Activated naive CD8-positive, alpha-beta T cell treated with anti-CD3 and anti-CD28 coated beads, Interleukin-2, amount 10 ng/mL, durations not matched to agents 7 days and 5 days (primary cell): ENCODE measurements at regions not wholly inside any gene's neighbourhood (a gene's known extent, or its start where the extent isn't known, plus 50 kb on each side); places are given as distances from the start of the nearest gene placed in this dataset.

Experiments
- ATAC-seq: fragments of 150-1000 bp; cut with Tn5 transposase; one replicate; pipeline ENCODE4 v1.10.0; 2021; ENCODE audit warnings: low read depth, moderate library complexity
- POLR2A ChIA-PET: fragments of 350-600 bp; sonication (Branson Sonifier 250); formaldehyde crosslinking; loops from one replicate; lab custom pipeline; 2021; ENCODE audit warnings: antibody characterized with exemption; lab: Charles Lee
- DNase-seq: peaks from one replicate; pipeline ENCODE4 v3.0.0; 2021
- H3K27ac Mint-ChIP-seq: one replicate; pipeline ENCODE4 v1.8.0; 2022; ENCODE audit warnings: mild to moderate bottlenecking, mixed read lengths
- H3K27me3 Mint-ChIP-seq: one replicate; pipeline ENCODE4 v1.8.0; 2022; ENCODE audit warnings: mild to moderate bottlenecking, moderate library complexity, mixed read lengths
- H3K36me3 Mint-ChIP-seq: one replicate; pipeline ENCODE4 v1.8.0; 2021; ENCODE audit warnings: mild to moderate bottlenecking, mixed read lengths
- H3K4me1 Mint-ChIP-seq: one replicate; pipeline ENCODE4 v1.8.0; 2021; ENCODE audit warnings: mixed read lengths
- H3K4me3 Mint-ChIP-seq: one replicate; pipeline ENCODE4 v1.8.0; 2022; ENCODE audit warnings: mild to moderate bottlenecking, moderate library complexity, mixed read lengths
- H3K9me3 Mint-ChIP-seq: one replicate; pipeline ENCODE4 v1.8.0; 2021; ENCODE audit warnings: mixed read lengths

DNA sequence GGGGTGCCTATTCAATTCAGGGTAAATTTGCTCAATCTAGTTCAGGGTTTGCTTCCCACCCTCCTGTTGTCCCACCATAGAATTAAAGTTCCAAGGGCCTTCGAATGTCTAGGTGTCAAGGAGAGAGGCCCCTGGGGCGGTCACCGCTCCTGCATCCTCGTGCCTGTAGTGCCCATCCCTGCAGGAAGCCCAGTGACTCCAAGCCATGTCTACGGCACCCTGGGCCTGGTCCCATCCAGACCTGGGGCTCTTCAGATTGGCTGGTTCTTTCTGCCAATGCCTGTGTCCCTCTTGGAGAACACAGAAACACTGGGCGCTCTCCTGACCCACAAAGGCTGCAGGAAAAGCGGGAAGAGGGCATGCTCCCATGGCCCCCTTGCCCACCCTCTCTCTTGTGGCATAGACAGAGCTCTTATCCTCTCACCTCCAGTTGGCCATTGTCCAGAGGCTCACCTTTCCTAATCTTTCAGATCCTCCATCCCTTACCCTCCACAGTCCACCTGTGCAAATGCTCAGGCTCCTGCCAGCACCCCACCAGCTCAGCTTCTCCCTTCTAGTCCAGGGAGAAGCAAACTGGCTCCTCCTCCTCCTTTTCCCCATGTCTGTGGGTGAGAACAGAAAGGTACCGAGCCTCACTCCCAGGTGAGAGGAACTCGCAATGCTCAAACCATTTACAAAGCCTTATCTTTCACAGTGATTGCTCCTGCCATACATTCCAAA, 253.0 kb upstream of the IRX2 start:
- DNase-seq (no peak), ATAC-seq (no peak)
- no peak overlapping the region for H3K27ac Mint-ChIP-seq
- no peaks in the 10 kb centered on the region for H3K27me3 Mint-ChIP-seq
- H3K4me1 Mint-ChIP-seq: no peaks in the 10 kb centered on the region
- H3K9me3 Mint-ChIP-seq: peaks cover 3% of the 10 kb centered on the region
- H3K4me3 Mint-ChIP-seq: no peak overlapping the region
- POLR2A ChIA-PET: no interaction called here
- no peaks in the 10 kb centered on the region for H3K36me3 Mint-ChIP-seq

DNA sequence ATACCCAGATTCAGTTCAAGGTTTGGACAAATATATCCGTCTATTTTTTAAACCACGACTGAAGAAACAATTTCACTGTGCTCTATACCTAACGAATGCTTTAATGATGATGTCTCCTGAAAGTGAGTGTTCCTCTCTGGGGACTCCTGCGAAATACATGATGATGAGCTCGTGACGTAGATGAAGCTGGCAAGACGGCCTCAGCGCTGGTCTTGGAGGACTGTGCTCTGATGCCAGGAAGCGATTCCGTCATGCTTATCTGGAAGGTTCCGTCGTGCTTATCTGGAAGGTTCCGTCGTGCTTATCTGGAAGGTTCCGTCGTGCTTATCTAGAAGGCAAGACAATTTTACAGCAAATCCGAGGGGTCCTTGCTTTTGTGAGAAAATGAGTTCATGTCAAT, 250.8 kb upstream of the IRX2 start:
- no peaks in the 10 kb centered on the region for H3K36me3 Mint-ChIP-seq
- no peaks in the 10 kb centered on the region for H3K4me1 Mint-ChIP-seq
- no peak for ATAC-seq
- peaks cover 5% of the 10 kb centered on the region for H3K9me3 Mint-ChIP-seq
- no peaks in the 10 kb centered on the region for H3K27me3 Mint-ChIP-seq
- H3K4me3 Mint-ChIP-seq: no peak overlapping the region
- H3K27ac Mint-ChIP-seq: no peak overlapping the region
- no peak for DNase-seq
- POLR2A ChIA-PET: no interaction called here

DNA sequence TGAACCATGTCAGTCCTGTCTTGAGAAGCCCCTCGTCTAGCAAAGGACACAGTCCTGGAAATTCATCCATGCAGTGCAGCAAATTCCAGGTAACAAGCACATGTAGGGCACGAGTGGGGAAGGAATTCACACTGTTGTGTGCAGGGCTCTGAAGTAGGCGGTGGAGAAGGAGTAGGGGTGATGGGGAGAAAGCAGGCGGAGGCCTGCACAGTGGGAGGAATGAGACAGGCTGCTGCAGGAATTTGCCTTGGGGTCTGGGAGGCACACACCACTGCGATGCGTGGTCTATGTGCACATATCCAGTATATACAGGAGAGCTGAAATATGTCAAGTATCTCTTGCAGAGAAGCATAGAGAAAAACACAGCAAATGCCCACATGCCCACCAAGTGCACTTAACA, 249.2 kb upstream of the IRX2 start:
- H3K9me3 Mint-ChIP-seq: peaks cover 5% of the 10 kb centered on the region
- H3K36me3 Mint-ChIP-seq: no peaks in the 10 kb centered on the region
- H3K27me3 Mint-ChIP-seq: no peaks in the 10 kb centered on the region
- no peak for DNase-seq
- POLR2A ChIA-PET: no interaction called here
- H3K4me3 Mint-ChIP-seq: no peak overlapping the region
- ATAC-seq: no peak
- no peak overlapping the region for H3K27ac Mint-ChIP-seq
- H3K4me1 Mint-ChIP-seq: no peaks in the 10 kb centered on the region

DNA sequence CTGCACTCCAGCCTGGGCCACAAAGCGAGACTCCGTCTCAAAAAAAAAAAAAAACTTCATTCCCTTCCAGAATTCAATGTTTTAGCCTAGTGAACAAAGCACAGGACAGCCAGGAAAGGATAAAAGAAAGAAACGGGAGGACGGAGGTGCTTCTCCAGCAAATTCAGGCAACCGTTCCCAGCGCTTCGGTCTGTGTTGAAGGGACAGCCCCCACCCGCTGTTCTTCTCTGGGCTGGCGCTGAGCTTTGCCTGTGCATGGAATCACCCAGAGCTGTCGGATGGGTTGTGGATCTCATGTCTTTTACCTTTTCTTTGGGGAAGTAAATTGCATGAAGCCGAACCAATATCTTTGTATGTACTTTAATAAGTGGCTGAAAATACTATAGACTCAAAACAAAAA, 248.4 kb upstream of the IRX2 start:
- Mint-ChIP-seq H3K27me3 (no peaks in the 10 kb centered on the region), H3K9me3 (peaks cover 3% of the 10 kb centered on the region), H3K4me3 (no peak overlapping the region), H3K27ac (no peak overlapping the region), H3K4me1 (no peaks in the 10 kb centered on the region), H3K36me3 (no peaks in the 10 kb centered on the region)
- ATAC-seq (no peak), DNase-seq (no peak)
- POLR2A ChIA-PET: no interaction called here

DNA sequence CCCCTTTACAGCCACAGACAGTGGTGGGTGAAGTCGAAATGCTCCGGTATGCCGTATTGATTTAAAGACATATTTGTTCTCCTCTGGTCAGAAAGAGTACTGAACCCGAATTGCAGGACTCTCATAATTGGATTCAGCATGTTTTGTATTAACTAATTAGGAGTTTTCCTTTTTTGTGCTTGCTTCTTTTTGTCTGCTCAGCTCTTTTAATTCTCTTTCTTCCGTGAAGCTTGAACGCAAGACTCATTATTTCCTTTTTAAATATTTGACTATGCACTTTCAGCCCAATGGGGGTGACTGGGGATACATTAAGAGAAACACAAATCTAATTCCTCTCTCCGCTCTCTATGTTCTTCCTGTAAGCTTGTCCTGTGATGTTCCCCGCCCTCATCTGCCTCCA, 246.6 kb upstream of the IRX2 start:
- H3K4me3 Mint-ChIP-seq: no peak overlapping the region
- POLR2A ChIA-PET: no interaction called here

DNA sequence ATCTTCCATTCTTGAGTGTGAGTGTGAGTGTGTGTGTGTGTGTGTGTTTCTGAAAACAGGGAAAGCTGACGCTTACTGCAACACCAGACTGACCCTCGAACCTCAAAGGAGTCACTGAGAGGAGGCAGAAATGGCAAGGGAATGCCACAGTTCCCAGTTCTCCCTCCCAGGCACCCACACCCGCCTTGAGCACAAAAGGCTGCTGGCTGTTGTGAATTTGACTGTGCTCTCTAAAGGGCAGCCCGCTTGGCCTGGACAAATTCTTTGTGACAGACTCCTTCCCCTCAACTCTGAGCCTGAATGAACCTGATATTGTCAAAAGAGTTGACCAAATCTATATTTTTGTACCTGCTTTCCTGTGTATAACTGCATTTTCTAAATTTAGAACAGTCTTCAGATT, 245.7 kb upstream of the IRX2 start:
- no peak overlapping the region for H3K4me3 Mint-ChIP-seq
- peaks cover 3% of the 10 kb centered on the region for H3K9me3 Mint-ChIP-seq
- DNase-seq (no peak), ATAC-seq (no peak)
- H3K36me3 Mint-ChIP-seq: no peaks in the 10 kb centered on the region
- H3K27ac Mint-ChIP-seq: no peak overlapping the region
- POLR2A ChIA-PET: no interaction called here
- no peaks in the 10 kb centered on the region for H3K4me1 Mint-ChIP-seq
- no peaks in the 10 kb centered on the region for H3K27me3 Mint-ChIP-seq

More for the DNA sequence above, 246.6 kb upstream of the IRX2 start:
- no peaks in the 10 kb centered on the region for H3K4me1 Mint-ChIP-seq
- H3K27me3 Mint-ChIP-seq: no peaks in the 10 kb centered on the region
- peaks cover 3% of the 10 kb centered on the region for H3K9me3 Mint-ChIP-seq
- no peak overlapping the region for H3K27ac Mint-ChIP-seq
- H3K36me3 Mint-ChIP-seq: no peaks in the 10 kb centered on the region
- DNase-seq: no peak
- no peak for ATAC-seq

DNA sequence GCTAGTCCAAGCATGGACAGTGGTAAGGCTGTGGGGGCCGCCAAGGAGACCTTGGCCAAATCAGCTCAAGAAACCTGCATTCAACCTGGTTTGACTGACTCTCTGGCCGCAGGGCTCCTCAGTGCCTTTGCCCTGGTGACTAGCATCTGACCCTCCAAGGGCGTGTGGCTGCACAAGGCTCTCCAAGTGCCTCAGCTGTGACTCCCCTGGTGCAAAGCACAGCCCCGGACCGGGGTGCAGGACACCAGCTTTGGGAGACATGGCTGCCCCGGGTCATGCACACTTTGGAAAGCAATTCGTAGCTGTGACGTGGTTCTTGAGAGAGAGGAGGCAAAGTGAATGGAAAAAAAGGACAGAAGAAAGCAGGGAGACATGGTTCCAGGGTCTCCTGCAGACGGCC, 245.2 kb upstream of the IRX2 start:
- no peaks in the 10 kb centered on the region for H3K4me1 Mint-ChIP-seq
- POLR2A ChIA-PET: no interaction called here
- H3K27me3 Mint-ChIP-seq: no peaks in the 10 kb centered on the region
- no peaks in the 10 kb centered on the region for H3K36me3 Mint-ChIP-seq
- no peak overlapping the region for H3K27ac Mint-ChIP-seq
- peaks cover 3% of the 10 kb centered on the region for H3K9me3 Mint-ChIP-seq
- no peak overlapping the region for H3K4me3 Mint-ChIP-seq
- DNase-seq: no peak
- no peak for ATAC-seq

DNA sequence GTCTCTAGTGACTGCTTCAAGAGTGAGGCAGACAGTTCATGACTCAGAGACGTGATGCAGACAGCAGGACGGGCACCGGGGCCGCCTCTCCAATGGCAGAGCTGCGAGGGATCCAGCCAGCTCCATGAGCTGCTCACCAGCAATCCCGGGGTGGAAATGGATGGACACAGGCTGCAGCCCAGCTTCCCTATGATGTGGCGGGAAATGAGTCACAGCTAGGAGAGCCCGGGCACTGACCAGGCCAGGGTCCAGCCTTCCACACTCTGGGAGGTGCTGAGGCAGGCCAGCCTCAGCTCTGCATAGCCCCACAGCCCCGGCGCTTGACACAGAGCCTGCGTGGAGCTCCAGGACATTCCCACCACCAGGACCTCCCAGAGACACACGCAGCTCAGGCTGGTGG, 244.8 kb upstream of the IRX2 start:
- no peak for ATAC-seq
- Mint-ChIP-seq H3K4me3 (no peak overlapping the region), H3K9me3 (peaks cover 3% of the 10 kb centered on the region), H3K27ac (no peak overlapping the region), H3K4me1 (no peaks in the 10 kb centered on the region), H3K27me3 (no peaks in the 10 kb centered on the region), H3K36me3 (no peaks in the 10 kb centered on the region)
- no peak for DNase-seq
- POLR2A ChIA-PET: no interaction called here

DNA sequence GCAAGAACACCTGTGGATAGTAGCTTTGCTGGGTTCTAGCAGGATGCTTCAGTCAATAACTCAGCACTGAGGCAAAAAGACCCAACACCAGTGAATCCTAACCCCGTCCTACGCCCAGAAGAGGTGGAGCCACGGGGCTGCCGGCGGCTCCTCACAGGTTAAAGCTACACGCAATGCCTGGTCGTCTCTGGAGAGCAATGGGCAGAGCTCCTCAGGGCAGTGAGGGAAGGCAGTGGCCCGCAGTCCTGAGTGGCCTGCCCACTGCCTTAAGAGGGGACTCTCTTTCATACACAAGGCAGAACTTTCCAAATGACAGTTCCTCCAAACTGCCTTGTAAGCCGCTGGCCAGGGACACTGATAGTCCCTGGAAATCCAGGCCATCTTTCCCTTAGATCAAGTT, 244.2 kb upstream of the IRX2 start:
- no peaks in the 10 kb centered on the region for H3K36me3 Mint-ChIP-seq
- no peak overlapping the region for H3K27ac Mint-ChIP-seq
- H3K4me3 Mint-ChIP-seq: no peak overlapping the region
- ATAC-seq (no peak), DNase-seq (no peak)
- no peaks in the 10 kb centered on the region for H3K4me1 Mint-ChIP-seq
- peaks cover 3% of the 10 kb centered on the region for H3K9me3 Mint-ChIP-seq
- H3K27me3 Mint-ChIP-seq: no peaks in the 10 kb centered on the region
- POLR2A ChIA-PET: no interaction called here

DNA sequence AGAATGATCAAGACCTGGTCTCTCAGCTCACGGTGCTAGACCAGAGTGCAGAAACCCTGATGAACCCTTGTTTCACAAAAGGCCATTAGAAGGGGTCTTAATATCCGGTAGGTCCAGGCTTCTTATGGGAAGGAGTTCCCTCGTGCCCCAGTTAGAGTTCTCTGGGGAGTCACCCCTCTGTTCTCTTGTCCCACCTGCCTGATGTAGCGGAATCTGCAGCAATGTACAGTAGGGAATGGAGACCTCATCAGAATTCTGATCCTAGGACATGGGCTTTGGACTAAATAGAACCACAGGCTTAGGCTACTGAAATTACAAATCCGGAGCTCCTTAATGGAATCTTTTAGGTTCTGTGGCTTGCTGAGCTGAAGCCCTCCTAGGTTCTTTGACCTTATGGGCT, 243.6 kb upstream of the IRX2 start:
- DNase-seq (no peak), ATAC-seq (no peak)
- POLR2A ChIA-PET: no interaction called here
- Mint-ChIP-seq H3K36me3 (no peaks in the 10 kb centered on the region), H3K27me3 (no peaks in the 10 kb centered on the region), H3K27ac (no peak overlapping the region), H3K9me3 (peaks cover 4% of the 10 kb centered on the region), H3K4me3 (no peak overlapping the region), H3K4me1 (no peaks in the 10 kb centered on the region)

DNA sequence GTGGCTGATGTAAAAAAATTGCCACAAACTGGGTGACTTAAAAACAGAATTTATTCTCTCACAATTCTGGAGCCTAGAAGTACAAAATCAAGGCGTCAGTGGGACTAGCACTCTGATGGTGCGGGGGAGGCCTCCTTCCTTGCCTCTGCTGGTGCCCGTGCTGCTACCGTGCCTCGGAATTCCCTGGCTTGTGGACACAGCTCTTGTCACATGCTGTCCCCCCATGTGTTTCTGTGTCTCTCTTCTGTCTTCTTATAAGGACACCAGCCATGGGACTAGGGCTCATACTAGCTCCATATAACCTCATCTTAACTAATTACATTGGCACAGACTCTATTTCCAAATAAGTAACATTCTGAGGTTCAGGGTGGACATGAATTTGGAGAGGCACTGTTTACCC, 242.3 kb upstream of the IRX2 start:
- Mint-ChIP-seq H3K36me3 (no peaks in the 10 kb centered on the region), H3K4me3 (no peak overlapping the region), H3K27me3 (no peaks in the 10 kb centered on the region), H3K4me1 (no peaks in the 10 kb centered on the region), H3K9me3 (peaks cover 4% of the 10 kb centered on the region), H3K27ac (no peak overlapping the region)
- POLR2A ChIA-PET: no interaction called here
- ATAC-seq: no peak
- no peak for DNase-seq

DNA sequence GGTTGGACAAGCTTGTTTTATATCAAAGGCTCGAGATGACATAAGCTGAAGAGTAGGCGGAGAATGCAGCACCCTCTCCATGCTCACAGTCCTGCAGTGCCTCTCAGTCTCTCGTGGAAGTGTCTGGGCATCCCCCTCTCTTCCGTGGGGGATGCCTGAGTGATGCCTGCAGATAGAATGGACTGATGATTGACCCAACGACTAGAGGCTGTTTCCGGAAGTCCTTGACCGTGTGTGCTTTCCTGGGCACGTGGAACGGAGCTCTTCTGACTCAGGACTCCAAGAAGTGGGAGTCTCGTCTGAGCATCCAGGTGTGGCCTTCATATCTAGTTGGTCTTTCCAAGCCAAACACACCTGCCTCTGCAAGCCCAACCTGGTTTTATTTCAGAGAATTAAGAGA, 241.8 kb upstream of the IRX2 start:
- Mint-ChIP-seq H3K27ac (no peak overlapping the region), H3K4me1 (no peaks in the 10 kb centered on the region), H3K4me3 (no peak overlapping the region), H3K36me3 (no peaks in the 10 kb centered on the region), H3K27me3 (no peaks in the 10 kb centered on the region), H3K9me3 (peaks cover 3% of the 10 kb centered on the region)
- DNase-seq (no peak), ATAC-seq (no peak)
- POLR2A ChIA-PET: no interaction called here

DNA sequence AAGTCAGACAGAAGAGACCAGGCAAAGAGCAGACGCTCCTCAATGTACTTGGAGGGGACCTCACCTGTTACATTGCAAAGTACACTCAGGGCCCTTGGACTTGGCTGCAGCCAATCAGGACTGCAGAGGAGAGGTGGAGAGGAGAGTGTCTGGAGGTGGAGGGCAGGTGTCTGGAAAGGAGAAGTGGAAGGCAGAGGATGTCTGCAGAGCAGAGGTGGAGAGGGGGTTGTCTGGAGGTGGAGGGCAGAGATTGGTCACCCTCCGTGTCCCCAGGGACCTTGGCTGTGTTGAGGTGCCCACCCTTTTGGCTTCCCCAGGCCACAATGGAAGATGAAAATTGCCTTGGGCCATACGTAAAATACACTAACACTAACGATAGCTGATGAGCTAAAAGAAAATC, 241.3 kb upstream of the IRX2 start:
- Mint-ChIP-seq H3K9me3 (peaks cover 1% of the 10 kb centered on the region), H3K4me3 (no peak overlapping the region), H3K4me1 (no peaks in the 10 kb centered on the region), H3K27me3 (no peaks in the 10 kb centered on the region), H3K27ac (no peak overlapping the region), H3K36me3 (no peaks in the 10 kb centered on the region)
- POLR2A ChIA-PET: no interaction called here
- DNase-seq (no peak), ATAC-seq (no peak)

DNA sequence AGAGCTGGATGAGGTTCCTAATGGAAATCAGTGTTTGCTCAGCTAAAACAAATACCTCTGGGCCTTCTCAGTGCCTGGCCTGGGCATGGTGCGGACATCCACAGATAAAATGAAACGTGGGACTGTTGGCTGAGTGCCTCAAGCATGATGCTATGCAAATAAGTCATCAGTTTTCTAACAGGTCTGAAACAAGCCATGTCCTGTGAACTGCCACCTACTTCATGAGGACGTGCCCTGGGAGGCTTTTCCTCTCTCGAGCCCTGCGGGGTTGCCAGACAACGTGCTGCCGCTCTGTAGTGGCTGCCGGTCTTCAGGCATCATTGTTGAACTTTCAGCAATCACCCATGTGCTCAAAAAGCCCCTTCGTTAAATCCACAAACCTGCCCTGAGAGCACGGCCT, 240.4 kb upstream of the IRX2 start:
- DNase-seq (no peak), ATAC-seq (no peak)
- no peak overlapping the region for H3K4me3 Mint-ChIP-seq
- H3K36me3 Mint-ChIP-seq: no peaks in the 10 kb centered on the region
- no peak overlapping the region for H3K27ac Mint-ChIP-seq
- no peaks in the 10 kb centered on the region for H3K4me1 Mint-ChIP-seq
- H3K9me3 Mint-ChIP-seq: peaks cover 2% of the 10 kb centered on the region
- POLR2A ChIA-PET: no interaction called here
- no peaks in the 10 kb centered on the region for H3K27me3 Mint-ChIP-seq

DNA sequence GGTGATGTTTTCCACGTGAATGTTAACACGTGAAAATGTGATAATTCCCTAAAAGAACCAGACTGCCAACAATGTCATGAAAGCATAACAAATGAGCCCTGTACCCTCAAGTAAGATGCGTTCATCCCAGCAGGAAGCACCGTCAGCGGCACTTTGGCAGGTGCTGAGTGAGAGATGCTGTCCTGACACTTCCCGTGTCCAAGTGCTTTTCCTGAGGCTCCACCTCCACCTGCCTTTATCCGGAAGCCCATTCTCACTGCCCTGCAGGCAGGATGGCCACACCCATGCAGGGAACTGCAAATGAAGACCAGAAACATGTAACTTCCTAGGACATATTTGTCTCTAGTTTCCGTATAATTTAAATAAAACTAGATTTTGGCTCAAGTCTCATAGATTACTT, 238.0 kb upstream of the IRX2 start:
- no peak overlapping the region for H3K27ac Mint-ChIP-seq
- H3K9me3 Mint-ChIP-seq: peaks cover 4% of the 10 kb centered on the region
- no peaks in the 10 kb centered on the region for H3K4me1 Mint-ChIP-seq
- no peaks in the 10 kb centered on the region for H3K27me3 Mint-ChIP-seq
- POLR2A ChIA-PET: no interaction called here
- H3K4me3 Mint-ChIP-seq: no peak overlapping the region
- no peaks in the 10 kb centered on the region for H3K36me3 Mint-ChIP-seq
- DNase-seq (no peak), ATAC-seq (no peak)
